A673 (cell line): ENCODE measurements at regions not wholly inside any gene's neighbourhood (a gene's known extent, or its start where the extent isn't known, plus 50 kb on each side); places are given as distances from the start of the nearest gene placed in this dataset.
"Not testable (repeated sequence)": the region's sequence is repeated elsewhere in the genome, so short reads cannot be mapped to it uniquely, and the experiment has no call there.

ENCODE experiments used
- CTCF ChIP-seq: fragments of 300-800, 200-600 bp; sonication (generic); conservative IDR thresholded peaks from 2 replicates; pipeline ENCODE4 v1.5.1; 2017; ENCODE audit warnings: low read depth, mild to moderate bottlenecking, antibody characterized with exemption, low read length, moderate library complexity, mixed read lengths
- EZH2 ChIP-seq: fragments of 200-600 bp; sonication (generic); IDR thresholded peaks from 2 replicates; pipeline ENCODE4 v1.6.1; 2017; ENCODE audit warnings: borderline replicate concordance, low read depth, mild to moderate bottlenecking, mixed read lengths, antibody characterized with exemption, low read length; ENCODE audit not compliant: poor library complexity, severe bottlenecking

- not testable (repeated sequence) for TF ChIP-seq CTCF, EZH2
These were observed 83.0 kb downstream of the GRIN2B start for GRCh38 chr12:13898387-13898786.
